HCT116 (cell line): ENCODE measurements at regions not wholly inside any gene's neighbourhood (a gene's known extent, or its start where the extent isn't known, plus 50 kb on each side); places are given as distances from the start of the nearest gene placed in this dataset.

Experiments used
- ATAC-seq: fragments of 200-7000 bp; cut with Tn5 transposase; 2 replicates; pipeline ENCODE4 v1.9.1; 2020; ENCODE audit warnings: mild to moderate bottlenecking, moderate library complexity
- BruUV-seq: library from RNA; stranded (reverse); fragments of 400-500 nt; replicated peaks from 2 replicates; lab custom pipeline; 2021; lab: Mats Ljungman, UMichigan
- CTCF ChIA-PET: fragments of 300-600 bp; sonication (Branson Sonifier 250); formaldehyde crosslinking; loops from one replicate; lab custom pipeline; 2021; ENCODE audit warnings: antibody characterized with exemption; lab: Charles Lee
- POLR2A ChIA-PET: fragments of 300-600, 350-600 bp; sonication (Branson Sonifier 250); formaldehyde crosslinking; loops from one replicate; lab custom pipeline; 2021; ENCODE audit warnings: antibody characterized with exemption; lab: Charles Lee
- RAD21 ChIA-PET, 2 experiments: fragments of 300-600 bp; sonication (Branson Sonifier 250); formaldehyde crosslinking; loops; one replicate each; lab custom pipeline; 2023; ENCODE audit warnings: low total read pairs in 2 of 2; ENCODE audit not compliant: uncharacterized antibody in 2 of 2, unreplicated experiment in 2 of 2, low non-redundant PET in 1 of 2; lab: Charles Lee
- DNase-seq: peaks from one replicate; pipeline ENCODE4 v3.0.0-alpha.2; 2010; ENCODE audit warnings: low read depth, low spot score
- H2AFZ ChIP-seq: fragments of 200-600 bp; shearing (Covaris generic), sonication (generic); 2 replicates; pipeline ENCODE4 v1.6.1; 2017; ENCODE audit warnings: low read depth, mixed run types, mixed read lengths, antibody characterized with exemption, low read length; ENCODE audit not compliant: poor library complexity, severe bottlenecking
- H3K27ac ChIP-seq: 2 replicates; pipeline ENCODE4 v1.5.1; 2012; ENCODE audit warnings: low read depth, low read length
- H3K27me3 ChIP-seq: fragments of 200-600 bp; sonication (generic); 2 replicates; pipeline ENCODE4 v1.6.1; 2016; ENCODE audit warnings: mixed run types, low read length, mixed read lengths; ENCODE audit not compliant: insufficient read depth
- H3K36me3 ChIP-seq, 2 experiments: fragments of 200-500 bp in 1 of 2; fragments of 200-600 bp in 1 of 2; sonication (Bioruptor generic) in 1 of 2; sonication (generic) in 1 of 2; 2 replicates each; pipeline versions ENCODE4 v1.5.1 to v1.6.1; 2014 to 2016; ENCODE audit warnings: low read length in 2 of 2, inconsistent platforms in 1 of 2, mixed read lengths in 1 of 2, mixed run types in 1 of 2; ENCODE audit not compliant: insufficient read depth in 2 of 2, control insufficient read depth in 1 of 2
- H3K4me1 ChIP-seq, 2 experiments: fragments of 200-600 bp in 1 of 2; sonication (generic) in 1 of 2; 2 replicates each; pipeline versions ENCODE4 v1.5.1 to v1.6.1; 2012 to 2017; ENCODE audit warnings: low read length in 2 of 2, inconsistent platforms in 1 of 2, mild to moderate bottlenecking in 1 of 2, mixed read lengths in 1 of 2, mixed run types in 1 of 2, moderate library complexity in 1 of 2; ENCODE audit not compliant: insufficient read depth in 2 of 2, control insufficient read depth in 1 of 2
- H3K4me2 ChIP-seq: fragments of 200-600 bp; sonication (generic); 2 replicates; pipeline ENCODE4 v1.6.1; 2017; ENCODE audit warnings: mixed run types, low read length, mixed read lengths
- H3K4me3 ChIP-seq, 2 experiments: fragments of 200-600 bp in 1 of 2; sonication (generic) in 1 of 2; replicated peaks in 1 of 2; 2 replicates each; pipeline ENCODE4 v1.5.1; 2011 to 2016; ENCODE audit warnings: low read length in 2 of 2, control low read depth in 1 of 2, low read depth in 1 of 2, mild to moderate bottlenecking in 1 of 2, mixed read lengths in 1 of 2, mixed run types in 1 of 2
- H3K79me2 ChIP-seq: fragments of 200-600 bp; sonication (generic); 2 replicates; pipeline ENCODE4 v1.6.1; 2017; ENCODE audit warnings: mild to moderate bottlenecking, mixed run types, low read length, moderate library complexity, mixed read lengths; ENCODE audit not compliant: insufficient read depth
- H3K9ac ChIP-seq: fragments of 200-600 bp; sonication (generic); 2 replicates; pipeline ENCODE4 v1.6.1; 2016; ENCODE audit warnings: low read length, mixed read lengths
- H3K9me2 ChIP-seq: fragments of 200-600 bp; sonication (generic), shearing (Covaris generic); 2 replicates; pipeline ENCODE4 v1.6.1; 2017; ENCODE audit warnings: mixed run types, mild to moderate bottlenecking, moderate library complexity; ENCODE audit not compliant: insufficient read depth
- H3K9me3 ChIP-seq, 2 experiments: fragments of 200-500 bp in 1 of 2; fragments of 200-600 bp in 1 of 2; sonication (Bioruptor generic) in 1 of 2; sonication (generic) in 1 of 2; 2 replicates each; pipeline ENCODE4 v1.6.1; 2014 to 2017; ENCODE audit warnings: low read length in 2 of 2, mixed read lengths in 2 of 2, inconsistent platforms in 1 of 2, low read depth in 1 of 2, mild to moderate bottlenecking in 1 of 2, mixed run types in 1 of 2, moderate library complexity in 1 of 2; ENCODE audit not compliant: control insufficient read depth in 1 of 2, insufficient read depth in 1 of 2
- H4K20me1 ChIP-seq: fragments of 200-600 bp; sonication (generic), shearing (Covaris generic); 2 replicates; pipeline ENCODE4 v1.6.1; 2017; ENCODE audit warnings: mixed run types, mild to moderate bottlenecking, moderate library complexity; ENCODE audit not compliant: insufficient read depth
- EGR1 ChIP-seq: IDR thresholded peaks from 2 replicates; pipeline ENCODE4 v1.6.1; 2012; ENCODE audit warnings: low read depth
- ELF1 ChIP-seq: IDR thresholded peaks from 2 replicates; pipeline ENCODE4 v1.6.1; 2012; ENCODE audit warnings: low read depth, borderline replicate concordance
- EZH2phosphoT487 ChIP-seq: fragments of 200-600 bp; IDR thresholded peaks from 2 replicates; pipeline ENCODE4 v1.6.1; 2018; ENCODE audit warnings: antibody characterized with exemption, borderline replicate concordance
- JUND ChIP-seq: IDR thresholded peaks from 2 replicates; pipeline ENCODE4 v1.6.1; 2012
- MAX ChIP-seq: IDR thresholded peaks from 2 replicates; pipeline ENCODE4 v1.6.1; 2012
- POLR2AphosphoS5 ChIP-seq: IDR thresholded peaks from 2 replicates; pipeline ENCODE4 v1.6.1; 2011; ENCODE audit warnings: mild to moderate bottlenecking, low read depth, low read length, moderate library complexity
- SIN3A ChIP-seq: IDR thresholded peaks from 2 replicates; pipeline ENCODE4 v1.6.1; 2012; ENCODE audit warnings: low read depth
- SRF ChIP-seq: IDR thresholded peaks from 2 replicates; pipeline ENCODE4 v1.6.1; 2012; ENCODE audit warnings: low read depth
- TCF7L2 ChIP-seq: IDR thresholded peaks from 2 replicates; pipeline ENCODE4 v1.7.0; 2011; ENCODE audit warnings: borderline replicate concordance, inconsistent platforms; ENCODE audit not compliant: insufficient read depth, insufficient read length; ENCODE audit errors: extremely low read depth
- ZFX ChIP-seq: fragments of 450-650 bp; IDR thresholded peaks from 2 replicates; pipeline ENCODE4 v1.6.1; 2017
- ZNF274 ChIP-seq: fragments of 200-500 bp; sonication (Bioruptor generic); IDR thresholded peaks from 2 replicates; pipeline ENCODE4 v1.6.1; 2014; ENCODE audit warnings: mild to moderate bottlenecking, low read depth, low read length, inconsistent platforms
- intact Hi-C: fragments of 100-400 bp; cut with micrococcal nuclease; formaldehyde crosslinking; loops from 2 replicates; pipeline ENCODE4 v1.10.0; 2022

- TF ChIP-seq SRF: no peak
- no peak for TF ChIP-seq MAX
- TF ChIP-seq EGR1: no peak
Observed at GRCh38 chr6:134551245-134551960, 233.5 kb upstream of the SGK1 start (continued).

DNA sequence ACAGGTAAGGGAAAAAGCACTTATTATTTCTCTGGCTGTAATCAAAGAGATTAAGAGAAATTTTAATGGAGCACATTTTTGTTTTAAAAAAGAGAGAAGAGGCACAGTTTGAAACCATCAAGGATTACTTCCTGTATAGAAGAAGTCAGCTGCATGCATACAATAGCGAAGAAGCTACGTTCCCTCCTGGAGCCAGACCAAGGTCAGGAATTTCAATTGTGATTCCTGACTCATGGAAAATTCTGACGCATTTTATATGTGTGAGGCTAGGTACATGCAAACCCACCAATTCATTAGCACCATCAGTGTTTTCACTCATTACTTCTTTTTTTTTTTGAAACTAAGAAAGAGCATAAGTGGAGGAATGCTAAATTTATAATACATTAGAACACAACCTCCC is 232.7 kb upstream of the SGK1 start:
- no TSS peak for BruUV-seq
- POLR2A ChIA-PET: no interaction called here
- Histone ChIP-seq H3K27ac (no peak overlapping the region), H3K4me1 (peaks cover 0 to 5% of the 10 kb centered on the region in 2 experiments; a peak in 1 of 4 replicates), H3K4me2 (no peak overlapping the region), H3K79me2 (no peaks in the 10 kb centered on the region), H3K4me3 (no peak overlapping the region), H3K9me3 (no peaks in the 10 kb centered on the region), H2AFZ (no peak overlapping the region), H3K9ac (no peak overlapping the region), H3K36me3 (no peaks in the 10 kb centered on the region), H4K20me1 (no peaks in the 10 kb centered on the region), H3K27me3 (no peaks in the 10 kb centered on the region), H3K9me2 (no peaks in the 10 kb centered on the region)
- RAD21 ChIA-PET: no interaction called here
- CTCF ChIA-PET: no interaction called here
- DNase-seq (no peak), ATAC-seq (no peak)
- TF ChIP-seq ELF1: no peak
- no peak for TF ChIP-seq JUND
- TF ChIP-seq POLR2AphosphoS5: no peak
- TF ChIP-seq EZH2phosphoT487: no peak
- TF ChIP-seq EGR1: no peak
- no peak for TF ChIP-seq SIN3A
- no peak for TF ChIP-seq MAX
- TF ChIP-seq ZFX: no peak
- TF ChIP-seq ZNF274: no peak
- TF ChIP-seq TCF7L2: no peak
- intact Hi-C loops: no loop called here
